ENCODE measurements at regions not wholly inside any gene's neighbourhood (a gene's known extent, or its start where the extent isn't known, plus 50 kb on each side); places are given as distances from the start of the nearest gene placed in this dataset.

DNA sequence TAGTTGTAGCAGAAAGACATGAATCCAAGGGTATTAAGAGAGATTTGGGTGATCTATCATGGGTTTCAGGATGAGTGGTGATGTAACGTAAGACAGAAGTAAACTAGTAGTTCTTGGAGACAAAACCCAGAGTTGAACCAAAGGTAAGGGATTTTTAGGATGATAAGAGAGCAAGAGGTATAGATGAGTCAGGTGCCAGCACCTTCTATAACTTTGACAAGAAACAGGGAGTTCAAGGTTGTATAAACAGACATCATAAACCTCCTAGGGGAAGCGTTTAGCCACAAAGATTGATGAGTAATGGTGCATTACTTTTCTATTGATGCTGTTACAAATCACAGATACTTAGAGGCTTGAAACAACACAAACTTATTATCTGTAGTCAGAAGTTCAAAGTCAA lies 447.3 kb upstream of the ARHGEF26 start:
- FAIRE-seq = no peak

DNA sequence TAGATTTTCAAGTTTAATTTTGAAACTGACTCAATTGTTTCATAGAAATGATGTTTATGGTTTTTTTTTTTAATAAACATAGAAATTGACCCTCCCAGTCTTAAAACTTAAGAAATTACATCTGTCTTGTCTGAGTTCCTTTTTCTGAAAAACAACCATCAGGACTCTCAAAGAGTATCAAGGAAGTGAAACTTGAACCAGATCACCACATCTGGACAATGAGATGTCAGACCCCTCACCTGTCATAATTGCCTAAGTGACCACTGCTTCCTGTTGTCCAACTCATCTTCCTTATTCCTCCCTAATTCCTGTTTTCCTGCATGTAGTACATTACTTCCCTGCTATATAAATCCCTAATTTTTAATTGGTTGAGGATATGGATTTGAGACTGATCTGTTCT lies 441.5 kb upstream of the ARHGEF26 start:
- no peak for FAIRE-seq

GRCh38 chr3:153680526-153680925 lies 440.7 kb upstream of the ARHGEF26 start:
- no peak for FAIRE-seq

DNA sequence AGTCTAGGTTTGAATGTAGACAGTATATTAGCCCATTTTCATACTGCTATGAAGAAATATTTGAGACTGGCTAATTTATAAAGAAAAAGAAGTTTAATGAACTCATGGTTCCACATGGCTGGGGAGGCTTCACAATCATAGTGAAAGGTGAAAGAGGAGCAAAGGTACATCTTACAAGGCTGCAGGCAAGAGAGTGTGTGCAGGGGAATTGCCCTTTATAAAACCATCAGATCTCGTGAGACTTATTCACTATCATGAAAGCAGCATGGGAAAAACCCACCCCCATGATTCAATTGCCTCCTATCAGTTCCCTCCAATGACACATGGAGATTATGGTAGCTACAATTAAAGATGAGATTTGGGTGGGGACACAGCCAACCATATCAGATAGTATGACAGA lies 440.1 kb upstream of the ARHGEF26 start:
- no peak for FAIRE-seq

DNA sequence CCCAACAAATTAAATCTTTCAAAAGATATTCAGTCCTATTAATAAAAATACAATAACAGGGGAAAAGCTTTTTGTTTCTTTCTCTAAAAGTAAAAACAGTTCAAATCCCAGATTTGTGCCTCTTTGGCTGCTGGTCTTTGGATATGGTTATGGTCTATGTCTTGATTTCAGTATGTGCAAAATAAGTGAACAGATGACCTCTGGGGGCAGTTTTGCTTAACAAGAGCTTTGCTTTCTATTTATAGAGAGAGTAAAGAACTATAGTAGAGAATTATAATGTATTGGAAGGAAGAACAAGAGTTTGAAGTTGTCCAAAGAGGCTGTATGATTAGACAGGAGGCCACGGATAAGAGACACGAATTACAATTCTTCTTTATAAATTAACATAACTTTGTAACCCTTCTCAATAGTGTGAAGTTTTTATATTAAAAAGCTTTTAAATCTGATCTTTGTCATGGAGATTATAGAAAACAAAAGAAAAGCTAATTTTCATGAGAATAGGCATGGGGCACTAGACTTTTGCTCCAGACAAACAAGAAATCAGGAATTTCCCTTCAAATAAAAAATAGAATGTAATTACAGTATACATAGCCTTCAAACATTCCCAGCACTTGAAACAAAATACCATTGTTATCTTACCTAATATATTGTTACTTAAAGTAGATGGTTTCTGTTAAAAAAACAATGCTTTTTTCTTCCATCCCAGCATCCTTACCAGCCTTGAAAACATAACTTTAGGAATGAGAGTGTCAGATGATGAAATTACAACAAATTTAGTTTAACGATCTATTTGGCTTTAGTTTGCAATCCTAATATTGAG lies 432.7 kb upstream of the ARHGEF26 start:
- no peak for FAIRE-seq

DNA sequence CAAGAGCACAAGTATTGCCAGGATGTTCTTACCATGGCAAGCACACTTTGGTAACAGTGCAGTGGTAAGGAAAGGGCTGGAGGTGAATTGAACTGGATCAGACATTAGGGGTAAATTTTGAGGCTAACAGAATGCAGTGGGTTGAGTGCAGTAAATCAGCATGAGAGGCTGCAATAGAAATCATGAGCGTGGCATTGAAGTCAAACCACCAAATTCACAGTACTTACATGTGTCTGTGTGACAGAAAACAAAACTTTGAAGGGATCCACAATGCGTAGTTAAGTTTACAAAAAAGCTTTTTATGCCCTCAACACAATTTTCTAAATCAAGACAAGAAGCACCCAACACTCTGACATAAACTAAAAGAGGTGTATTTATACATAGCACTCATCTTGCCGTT lies 428.0 kb upstream of the ARHGEF26 start:
- no peak for FAIRE-seq

DNA sequence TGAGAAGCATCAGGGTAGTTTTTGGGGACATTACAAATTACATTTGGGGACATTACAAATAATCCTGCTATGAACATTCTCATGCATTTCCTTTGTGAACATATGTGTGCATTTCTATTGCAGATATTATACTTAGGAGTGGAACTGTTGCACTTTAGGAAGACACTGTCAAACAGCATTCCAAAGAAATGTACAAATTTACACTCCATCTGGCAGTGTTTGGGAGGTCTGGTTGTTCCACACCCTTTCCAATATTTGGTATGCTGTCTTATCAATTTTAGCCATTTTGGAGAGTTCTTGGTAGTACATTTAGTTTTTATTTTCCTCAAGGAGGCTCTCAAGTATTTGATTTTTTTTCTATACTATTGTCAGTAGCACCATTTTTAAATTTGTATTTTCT lies 419.1 kb upstream of the ARHGEF26 start:
- FAIRE-seq = no peak

DNA sequence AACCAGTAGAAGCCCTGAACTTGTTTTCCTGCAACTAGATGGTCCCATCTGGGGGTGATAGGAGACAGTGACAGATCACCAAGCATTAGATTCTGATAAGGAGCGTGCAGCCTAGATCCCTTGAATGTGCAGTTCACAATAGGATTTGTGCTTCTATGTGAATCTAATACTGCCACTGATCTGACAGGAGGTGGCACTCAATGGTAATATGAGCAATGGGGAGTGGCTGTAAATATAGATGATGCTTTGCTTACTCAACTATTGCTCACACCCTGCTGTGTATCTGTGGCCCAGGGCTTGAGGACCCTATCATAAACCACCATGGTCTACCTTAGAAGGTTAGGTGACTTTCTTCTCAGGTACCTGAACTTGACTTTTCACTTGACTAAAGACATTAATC lies 417.1 kb upstream of the ARHGEF26 start:
- no peak for FAIRE-seq

- no peak for FAIRE-seq
Measured at GRCh38 chr3:153706706-153707105, 414.5 kb upstream of the ARHGEF26 start.

GRCh38 chr3:153714016-153714415 lies 407.2 kb upstream of the ARHGEF26 start:
- no peak for FAIRE-seq

DNA sequence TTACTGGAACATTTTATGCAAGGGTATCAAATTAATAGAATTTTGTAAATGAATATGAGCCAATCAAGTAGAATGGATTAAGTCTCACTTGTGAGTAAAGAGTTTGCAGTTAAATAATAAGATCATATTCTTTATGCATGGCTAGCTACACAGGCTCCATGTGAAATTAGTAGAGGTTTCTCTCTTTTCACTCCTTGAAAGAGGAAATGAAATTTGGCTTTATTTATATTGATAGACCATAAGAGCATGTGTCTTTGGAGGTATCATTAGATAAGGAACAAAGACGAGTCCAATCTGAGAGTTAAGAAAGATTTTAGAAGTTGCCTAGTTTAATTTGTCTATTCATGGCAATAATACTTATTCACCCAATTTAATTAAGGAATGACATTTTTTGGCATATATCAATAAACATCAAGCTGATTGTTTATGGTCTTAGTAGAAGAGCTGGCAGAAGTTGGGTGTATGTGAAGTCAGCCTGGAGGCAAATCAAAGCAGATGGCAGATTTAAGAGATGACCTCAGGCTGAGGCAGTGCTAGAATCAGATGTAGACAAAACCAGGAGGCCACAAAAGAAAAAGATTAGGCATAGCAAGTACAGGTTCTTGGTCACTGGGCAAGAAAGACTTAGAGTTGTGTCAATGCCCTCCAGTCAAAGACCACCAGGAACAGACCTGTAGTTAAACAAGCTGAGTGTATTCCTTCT lies 406.5 kb upstream of the ARHGEF26 start:
- no peak for FAIRE-seq

DNA sequence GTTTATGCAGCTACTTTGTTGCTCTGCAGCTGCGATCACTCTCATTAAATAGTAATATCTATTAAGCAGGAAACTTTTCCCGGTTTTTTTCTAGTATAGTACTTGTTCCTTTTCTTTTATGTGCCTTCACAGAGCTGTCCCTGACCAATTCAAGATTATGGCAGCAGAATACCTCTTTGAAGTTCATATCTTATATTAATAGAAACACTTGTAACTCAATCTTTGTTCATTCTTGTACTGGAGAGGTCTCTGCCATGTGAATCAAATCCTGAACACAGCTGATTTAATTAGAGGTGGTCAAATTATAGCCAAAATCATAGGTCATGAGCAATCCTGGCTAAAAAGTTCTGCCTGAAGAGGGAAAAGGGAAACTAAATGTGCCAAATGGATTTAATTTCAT lies 399.0 kb upstream of the ARHGEF26 start:
- no peak for FAIRE-seq

- FAIRE-seq = no peak
Measured at GRCh38 chr3:153731071-153731470, 390.1 kb upstream of the ARHGEF26 start.

DNA sequence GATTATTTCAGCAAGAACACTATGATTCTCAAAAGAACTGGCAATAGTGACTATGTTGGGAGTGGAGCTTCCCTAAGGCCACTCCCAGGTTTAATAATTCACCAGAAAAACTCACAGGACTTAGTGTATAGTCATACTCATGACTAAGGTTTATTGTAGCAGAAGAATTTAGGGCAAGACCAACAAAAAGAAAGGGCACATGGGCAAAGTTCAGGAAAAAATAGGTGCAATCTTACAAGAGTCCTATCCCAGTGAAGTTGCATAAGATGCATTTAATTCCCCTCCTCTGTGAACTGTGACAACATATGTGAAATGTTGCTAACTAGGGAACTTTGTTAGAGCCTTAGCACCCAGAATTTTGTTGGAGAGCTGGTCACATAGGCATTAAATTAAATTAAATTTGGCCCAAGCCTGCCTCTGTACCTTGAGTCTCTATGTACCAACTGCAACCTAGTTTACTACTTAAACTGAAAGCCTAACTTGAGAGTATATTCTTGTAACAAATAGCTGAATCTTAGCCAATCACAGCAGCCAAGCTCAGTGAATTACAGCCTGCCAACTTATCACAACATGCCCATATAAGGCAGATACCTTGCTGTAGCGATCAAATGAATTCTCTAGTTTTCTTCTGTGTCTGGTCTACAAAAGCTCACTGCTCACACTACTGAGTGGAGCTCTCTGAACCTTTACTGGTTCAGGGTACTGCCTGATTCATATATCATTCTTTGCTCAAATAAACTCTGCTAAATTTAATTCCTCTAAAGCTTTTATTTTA lies 386.2 kb upstream of the ARHGEF26 start:
- FAIRE-seq = no peak

DNA sequence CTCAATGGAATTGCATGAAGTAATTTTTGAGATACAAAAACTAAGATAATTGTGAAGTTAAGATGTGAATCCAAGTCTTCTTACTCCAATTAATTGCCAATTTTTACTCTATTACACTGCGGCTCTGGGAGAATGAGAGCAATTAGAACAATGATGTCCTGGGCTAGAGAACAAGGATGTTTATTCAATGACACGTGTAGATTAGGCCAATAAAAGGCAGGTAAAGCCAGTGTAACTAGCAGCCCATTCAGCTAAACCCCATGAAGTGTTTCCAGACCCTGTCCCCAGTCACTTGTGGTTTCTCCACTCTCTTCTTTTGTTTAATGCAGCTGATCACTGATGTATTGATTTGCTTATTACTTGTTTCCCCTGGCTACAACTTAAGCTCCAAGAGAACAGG lies 381.1 kb upstream of the ARHGEF26 start:
- FAIRE-seq = no peak

DNA sequence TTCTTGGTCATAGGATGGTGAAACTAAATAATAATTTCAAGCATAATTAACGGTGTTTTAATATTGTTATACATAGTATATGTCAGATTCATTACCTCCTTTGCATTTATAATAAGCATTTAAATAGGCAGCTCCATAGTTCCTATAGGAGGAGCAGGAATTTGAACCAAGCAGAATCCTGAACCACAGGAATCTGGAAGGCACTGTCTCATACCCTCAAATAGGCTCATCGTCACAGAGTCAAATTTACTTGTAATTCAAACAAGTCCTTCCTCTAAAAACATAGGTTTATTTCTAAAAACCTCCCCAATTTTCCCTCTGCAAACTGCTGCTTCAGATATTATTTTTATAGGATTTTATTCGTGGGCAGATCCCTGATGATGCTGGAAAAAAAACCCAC lies 376.3 kb upstream of the ARHGEF26 start:
- no peak for FAIRE-seq

GRCh38 chr3:153746211-153746610 lies 375.0 kb upstream of the ARHGEF26 start:
- no peak for FAIRE-seq

GRCh38 chr3:153749070-153749610 lies 372.1 kb upstream of the ARHGEF26 start:
- no peak for FAIRE-seq

DNA sequence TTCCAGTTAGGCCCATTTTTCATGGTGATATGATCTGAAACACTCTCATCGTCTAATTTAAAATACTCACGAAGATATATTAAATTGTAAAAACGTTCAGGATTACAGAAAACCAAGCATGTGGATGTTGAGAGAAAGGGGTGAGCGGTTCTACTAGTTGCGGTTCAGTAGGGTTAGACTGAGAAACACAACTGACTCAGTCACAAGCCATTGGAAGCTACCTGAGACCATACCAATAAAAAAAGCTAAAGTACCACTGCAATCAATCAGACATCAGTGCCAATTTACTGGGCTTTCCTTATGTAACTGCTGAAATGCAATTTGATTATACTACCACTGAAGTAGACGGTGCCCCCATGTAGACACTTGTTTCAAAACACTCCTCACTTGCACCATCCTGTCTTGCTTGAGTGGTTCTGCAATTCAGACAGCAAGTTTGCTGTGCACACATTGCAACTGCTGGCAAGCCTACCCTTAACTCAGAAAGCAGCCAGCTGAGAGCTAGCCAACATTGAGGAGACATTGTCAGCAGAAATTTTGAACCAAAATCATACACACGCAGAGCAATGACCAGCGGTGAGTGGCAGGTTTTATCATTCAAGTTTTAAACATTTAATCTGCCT lies 368.7 kb upstream of the ARHGEF26 start:
- FAIRE-seq = no peak

- FAIRE-seq = no peak
Measured at GRCh38 chr3:153753035-153753434, 368.2 kb upstream of the ARHGEF26 start.

DNA sequence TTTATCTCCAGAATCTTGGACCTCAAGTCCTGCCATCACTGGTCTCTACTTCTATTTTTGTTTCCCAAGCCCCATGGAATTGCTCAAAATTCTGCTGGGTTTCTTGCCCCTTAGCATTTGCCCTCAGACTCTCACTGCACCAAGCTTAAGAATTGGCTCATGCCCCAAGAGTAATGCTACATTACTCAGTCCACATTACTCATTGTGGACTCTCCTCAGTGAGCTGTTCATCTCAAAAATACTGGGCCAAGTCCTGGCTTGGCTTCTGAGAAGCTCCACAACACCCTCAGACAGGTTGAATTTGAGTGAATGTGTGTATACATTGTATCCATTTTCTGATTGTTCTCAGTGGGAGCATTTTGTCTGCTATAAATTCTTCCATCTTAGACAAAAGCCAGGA lies 364.4 kb upstream of the ARHGEF26 start:
- no peak for FAIRE-seq

DNA sequence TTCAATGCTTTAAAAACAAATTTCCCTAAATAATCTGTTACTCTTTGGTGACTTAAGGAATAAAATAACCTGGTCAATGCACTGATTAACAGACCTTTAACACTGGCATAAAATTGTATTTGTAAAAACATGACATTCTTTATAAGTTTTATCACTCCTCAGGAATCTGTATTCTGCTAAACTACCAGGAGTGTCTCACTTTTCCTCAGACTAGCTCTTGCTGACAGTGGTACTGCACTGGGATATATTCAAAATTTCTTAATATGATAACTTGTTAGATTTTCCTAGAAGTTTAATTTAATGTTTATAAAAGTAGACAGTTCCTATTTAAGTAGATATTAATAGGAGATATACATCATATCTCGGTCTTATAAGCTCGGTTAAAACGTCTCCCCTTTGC lies 363.4 kb upstream of the ARHGEF26 start:
- no peak for FAIRE-seq

- FAIRE-seq = no peak
Measured at GRCh38 chr3:153760948-153761347, 360.2 kb upstream of the ARHGEF26 start.
